Neural cell (in vitro differentiated cells): ENCODE measurements at regions not wholly inside any gene's neighbourhood (a gene's known extent, or its start where the extent isn't known, plus 50 kb on each side); places are given as distances from the start of the nearest gene placed in this dataset.
A peak's percentile ranks its signal among the peaks of the same experiment; 100 is the strongest.

ENCODE experiments used
- H2AFZ ChIP-seq: fragments of 200-600, 300-800 bp; sonication (generic), shearing (Covaris generic); 2 replicates; pipeline ENCODE4 v1.6.0; 2014; ENCODE audit warnings: low read depth, mild to moderate bottlenecking, antibody characterized with exemption, low read length, moderate library complexity
- H3F3A ChIP-seq: fragments of 200-600 bp; shearing (Covaris generic); 2 replicates; pipeline ENCODE4 v1.6.1; 2016; ENCODE audit warnings: mild to moderate bottlenecking, moderate library complexity, mixed read lengths, antibody characterized with exemption, low read length; ENCODE audit not compliant: insufficient read depth, poor library complexity, severe bottlenecking
- H3K27ac ChIP-seq: fragments of 200-600, 300-800 bp; sonication (generic), shearing (Covaris generic); 2 replicates; pipeline ENCODE4 v1.5.1; 2014; ENCODE audit warnings: mild to moderate bottlenecking, low read length, moderate library complexity
- H3K27me3 ChIP-seq: fragments of 300-800, 200-600 bp; sonication (generic), shearing (Covaris generic); 2 replicates; pipeline ENCODE4 v1.6.0; 2014; ENCODE audit warnings: mild to moderate bottlenecking, low read depth, low read length, moderate library complexity; ENCODE audit not compliant: insufficient read depth
- H3K36me3 ChIP-seq: fragments of 300-800, 200-600 bp; sonication (generic), shearing (Covaris generic); 2 replicates; pipeline ENCODE4 v1.5.1; 2014; ENCODE audit warnings: mild to moderate bottlenecking, antibody characterized with exemption, low read length, moderate library complexity; ENCODE audit not compliant: insufficient read depth
- H3K4me2 ChIP-seq: fragments of 300-800, 200-600 bp; sonication (generic), shearing (Covaris generic); 2 replicates; pipeline ENCODE4 v1.6.0; 2014; ENCODE audit warnings: mild to moderate bottlenecking, low read length
- H3K4me3 ChIP-seq: fragments of 300-800, 200-600 bp; sonication (generic), shearing (Covaris generic); 2 replicates; pipeline ENCODE4 v1.5.1; 2014; ENCODE audit warnings: mild to moderate bottlenecking, low read length, moderate library complexity
- H3K79me2 ChIP-seq: fragments of 200-600 bp; shearing (Covaris generic); replicated peaks from 2 replicates; pipeline ENCODE4 v1.6.0; 2014; ENCODE audit warnings: mild to moderate bottlenecking, low read length, moderate library complexity; ENCODE audit not compliant: insufficient read depth
- H3K9ac ChIP-seq: fragments of 300-800, 200-600 bp; sonication (generic), shearing (Covaris generic); 2 replicates; pipeline ENCODE4 v1.6.1; 2016; ENCODE audit warnings: mild to moderate bottlenecking, low read length, mixed read lengths
- H3K9me2 ChIP-seq: fragments of 200-600 bp; shearing (Covaris generic); 2 replicates; pipeline ENCODE4 v1.6.1; 2016; ENCODE audit warnings: mild to moderate bottlenecking, low read length, mixed read lengths; ENCODE audit not compliant: insufficient read depth
- H3K9me3 ChIP-seq: fragments of 200-600, 300-800 bp; sonication (generic), shearing (Covaris generic); 2 replicates; pipeline ENCODE4 v1.6.1; 2016; ENCODE audit warnings: mild to moderate bottlenecking, mixed run types, low read length, moderate library complexity, mixed read lengths
- H4K20me1 ChIP-seq: fragments of 200-600 bp; shearing (Covaris generic); 2 replicates; pipeline ENCODE4 v1.6.1; 2016; ENCODE audit warnings: mild to moderate bottlenecking, mixed run types; ENCODE audit not compliant: insufficient read depth
- EP300 ChIP-seq: fragments of 450-650 bp; conservative IDR thresholded peaks from 2 replicates; pipeline ENCODE4 v1.6.1; 2014; ENCODE audit warnings: antibody characterized with exemption, mild to moderate bottlenecking, moderate library complexity; ENCODE audit not compliant: poor library complexity, severe bottlenecking
- EZH2 ChIP-seq: fragments of 200-600, 300-800 bp; shearing (Covaris generic), sonication (generic); IDR thresholded peaks from 2 replicates; pipeline ENCODE4 v1.6.1; 2014; ENCODE audit warnings: antibody characterized with exemption, low read length, borderline replicate concordance, mild to moderate bottlenecking; ENCODE audit not compliant: insufficient read depth, poor library complexity, severe bottlenecking
- MXI1 ChIP-seq: fragments of 450-650 bp; conservative IDR thresholded peaks from 2 replicates; pipeline ENCODE4 v1.6.1; 2014; ENCODE audit warnings: antibody characterized with exemption, mild to moderate bottlenecking; ENCODE audit not compliant: poor library complexity, severe bottlenecking
- POLR2AphosphoS5 ChIP-seq: IDR thresholded peaks from 2 replicates; pipeline ENCODE4 v1.6.1; 2012
- RAD21 ChIP-seq: fragments of 450-650 bp; conservative IDR thresholded peaks from 2 replicates; pipeline ENCODE4 v1.6.1; 2014; ENCODE audit warnings: antibody characterized with exemption, mild to moderate bottlenecking, moderate library complexity
- SMC3 ChIP-seq: fragments of 450-650 bp; conservative IDR thresholded peaks from 2 replicates; pipeline ENCODE4 v1.6.1; 2014; ENCODE audit warnings: antibody characterized with exemption, mild to moderate bottlenecking, moderate library complexity; ENCODE audit not compliant: poor library complexity
- TAF1 ChIP-seq: IDR thresholded peaks from 2 replicates; pipeline ENCODE4 v1.6.1; 2012; ENCODE audit warnings: low read depth
- TF ChIP-seq, protein P1 (sequence below): IDR thresholded peaks from 2 replicates; pipeline ENCODE4 v1.6.1; 2012; ENCODE audit warnings: borderline replicate concordance
- TF ChIP-seq, protein P2 (sequence below): fragments of 450-650 bp; IDR thresholded peaks from 2 replicates; pipeline ENCODE4 v1.5.1; 2014; ENCODE audit warnings: antibody characterized with exemption, mild to moderate bottlenecking, moderate library complexity; ENCODE audit not compliant: poor library complexity, severe bottlenecking

DNA sequence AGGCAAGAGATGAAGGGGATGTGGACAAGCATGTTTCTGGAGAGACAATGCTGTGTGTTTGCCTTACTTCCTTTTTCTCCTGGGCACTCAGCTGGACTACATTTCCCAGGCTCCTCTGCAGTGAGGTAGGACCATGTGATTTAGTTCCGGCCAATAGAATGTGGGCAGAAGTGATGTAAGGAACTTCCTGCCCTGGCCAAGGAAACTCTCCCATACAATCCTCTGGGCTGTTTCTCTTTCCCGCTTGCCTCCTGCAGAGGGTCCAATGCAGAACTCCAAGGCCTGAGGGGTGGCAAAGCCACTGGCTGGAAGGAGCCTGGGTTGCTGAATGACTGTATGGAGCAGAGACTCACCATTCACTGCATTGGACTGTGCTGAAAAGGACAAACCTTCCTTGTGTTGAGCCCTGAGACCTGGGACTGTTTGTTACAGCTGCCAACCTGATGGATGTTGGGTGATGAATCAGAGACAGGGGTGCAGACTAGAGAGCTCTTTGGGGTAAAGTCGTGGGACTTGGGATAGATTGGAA is 82.7 kb upstream of the SLC6A6 start:
- Histone ChIP-seq H3K27ac (no peak overlapping the region), H3K9me2 (no peaks in the 10 kb centered on the region), H3K36me3 (no peaks in the 10 kb centered on the region), H2AFZ (peak overlapping the region; percentile 49), H3K9ac (no peak overlapping the region), H3K79me2 (no peaks in the 10 kb centered on the region), H3K9me3 (no peaks in the 10 kb centered on the region), H3K4me3 (peak overlapping the region; percentile 18), H3K4me2 (no peak overlapping the region), H3K27me3 (no peaks in the 10 kb centered on the region), H3F3A (no peaks in the 10 kb centered on the region), H4K20me1 (no peaks in the 10 kb centered on the region)
- TF ChIP-seq, protein P1, sequence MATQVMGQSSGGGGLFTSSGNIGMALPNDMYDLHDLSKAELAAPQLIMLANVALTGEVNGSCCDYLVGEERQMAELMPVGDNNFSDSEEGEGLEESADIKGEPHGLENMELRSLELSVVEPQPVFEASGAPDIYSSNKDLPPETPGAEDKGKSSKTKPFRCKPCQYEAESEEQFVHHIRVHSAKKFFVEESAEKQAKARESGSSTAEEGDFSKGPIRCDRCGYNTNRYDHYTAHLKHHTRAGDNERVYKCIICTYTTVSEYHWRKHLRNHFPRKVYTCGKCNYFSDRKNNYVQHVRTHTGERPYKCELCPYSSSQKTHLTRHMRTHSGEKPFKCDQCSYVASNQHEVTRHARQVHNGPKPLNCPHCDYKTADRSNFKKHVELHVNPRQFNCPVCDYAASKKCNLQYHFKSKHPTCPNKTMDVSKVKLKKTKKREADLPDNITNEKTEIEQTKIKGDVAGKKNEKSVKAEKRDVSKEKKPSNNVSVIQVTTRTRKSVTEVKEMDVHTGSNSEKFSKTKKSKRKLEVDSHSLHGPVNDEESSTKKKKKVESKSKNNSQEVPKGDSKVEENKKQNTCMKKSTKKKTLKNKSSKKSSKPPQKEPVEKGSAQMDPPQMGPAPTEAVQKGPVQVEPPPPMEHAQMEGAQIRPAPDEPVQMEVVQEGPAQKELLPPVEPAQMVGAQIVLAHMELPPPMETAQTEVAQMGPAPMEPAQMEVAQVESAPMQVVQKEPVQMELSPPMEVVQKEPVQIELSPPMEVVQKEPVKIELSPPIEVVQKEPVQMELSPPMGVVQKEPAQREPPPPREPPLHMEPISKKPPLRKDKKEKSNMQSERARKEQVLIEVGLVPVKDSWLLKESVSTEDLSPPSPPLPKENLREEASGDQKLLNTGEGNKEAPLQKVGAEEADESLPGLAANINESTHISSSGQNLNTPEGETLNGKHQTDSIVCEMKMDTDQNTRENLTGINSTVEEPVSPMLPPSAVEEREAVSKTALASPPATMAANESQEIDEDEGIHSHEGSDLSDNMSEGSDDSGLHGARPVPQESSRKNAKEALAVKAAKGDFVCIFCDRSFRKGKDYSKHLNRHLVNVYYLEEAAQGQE, result no peak
- no peak for TF ChIP-seq RAD21
- TF ChIP-seq POLR2AphosphoS5, result no peak
- no peak for TF ChIP-seq EZH2
- TF ChIP-seq TAF1, result no peak
- TF ChIP-seq EP300, result no peak
- TF ChIP-seq MXI1, result no peak
- no peak for TF ChIP-seq SMC3
- TF ChIP-seq, protein P2, sequence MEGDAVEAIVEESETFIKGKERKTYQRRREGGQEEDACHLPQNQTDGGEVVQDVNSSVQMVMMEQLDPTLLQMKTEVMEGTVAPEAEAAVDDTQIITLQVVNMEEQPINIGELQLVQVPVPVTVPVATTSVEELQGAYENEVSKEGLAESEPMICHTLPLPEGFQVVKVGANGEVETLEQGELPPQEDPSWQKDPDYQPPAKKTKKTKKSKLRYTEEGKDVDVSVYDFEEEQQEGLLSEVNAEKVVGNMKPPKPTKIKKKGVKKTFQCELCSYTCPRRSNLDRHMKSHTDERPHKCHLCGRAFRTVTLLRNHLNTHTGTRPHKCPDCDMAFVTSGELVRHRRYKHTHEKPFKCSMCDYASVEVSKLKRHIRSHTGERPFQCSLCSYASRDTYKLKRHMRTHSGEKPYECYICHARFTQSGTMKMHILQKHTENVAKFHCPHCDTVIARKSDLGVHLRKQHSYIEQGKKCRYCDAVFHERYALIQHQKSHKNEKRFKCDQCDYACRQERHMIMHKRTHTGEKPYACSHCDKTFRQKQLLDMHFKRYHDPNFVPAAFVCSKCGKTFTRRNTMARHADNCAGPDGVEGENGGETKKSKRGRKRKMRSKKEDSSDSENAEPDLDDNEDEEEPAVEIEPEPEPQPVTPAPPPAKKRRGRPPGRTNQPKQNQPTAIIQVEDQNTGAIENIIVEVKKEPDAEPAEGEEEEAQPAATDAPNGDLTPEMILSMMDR, result no peak

DNA sequence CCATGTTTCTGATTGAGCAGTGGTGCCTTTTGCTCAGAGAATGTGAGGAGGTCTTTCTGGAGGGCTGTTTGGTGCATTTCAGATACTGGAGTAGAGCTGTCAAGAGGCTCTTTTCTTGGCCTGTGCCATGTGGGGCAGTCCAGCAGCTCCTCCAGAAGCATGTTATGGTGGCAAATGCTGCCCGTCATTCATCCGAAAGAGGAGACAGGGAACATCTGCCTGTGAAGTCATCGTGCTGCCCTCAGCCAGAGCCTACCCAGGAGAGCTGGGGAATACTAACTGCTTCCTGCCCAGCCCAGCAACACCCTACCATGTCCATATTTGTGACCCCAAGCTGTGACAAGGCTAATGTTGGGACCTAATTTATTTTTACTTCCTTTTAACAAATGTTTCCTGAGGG is 82.2 kb upstream of the SLC6A6 start:
- no peaks in the 10 kb centered on the region for H3K79me2 ChIP-seq
- no peak overlapping the region for H2AFZ ChIP-seq
- no peak for TF ChIP-seq TAF1
- TF ChIP-seq RAD21, result no peak
- TF ChIP-seq, protein P1, result no peak
- TF ChIP-seq, protein P2, result no peak
- no peak for TF ChIP-seq SMC3
- TF ChIP-seq POLR2AphosphoS5, result no peak
- TF ChIP-seq EZH2, result no peak
- no peak for TF ChIP-seq EP300
- TF ChIP-seq MXI1, result no peak
- H3K9me2 ChIP-seq, result no peaks in the 10 kb centered on the region
- H3K9ac ChIP-seq, result no peak overlapping the region
- no peaks in the 10 kb centered on the region for H4K20me1 ChIP-seq
- no peaks in the 10 kb centered on the region for H3K36me3 ChIP-seq
- no peaks in the 10 kb centered on the region for H3K9me3 ChIP-seq
- no peak overlapping the region for H3K27ac ChIP-seq
- no peaks in the 10 kb centered on the region for H3F3A ChIP-seq
- H3K27me3 ChIP-seq, result no peaks in the 10 kb centered on the region
- H3K4me2 ChIP-seq, result no peak overlapping the region
- no peak overlapping the region for H3K4me3 ChIP-seq
